ENCODE measurements at regions not wholly inside any gene's neighbourhood (a gene's known extent, or its start where the extent isn't known, plus 50 kb on each side); places are given as distances from the start of the nearest gene placed in this dataset.

DNA sequence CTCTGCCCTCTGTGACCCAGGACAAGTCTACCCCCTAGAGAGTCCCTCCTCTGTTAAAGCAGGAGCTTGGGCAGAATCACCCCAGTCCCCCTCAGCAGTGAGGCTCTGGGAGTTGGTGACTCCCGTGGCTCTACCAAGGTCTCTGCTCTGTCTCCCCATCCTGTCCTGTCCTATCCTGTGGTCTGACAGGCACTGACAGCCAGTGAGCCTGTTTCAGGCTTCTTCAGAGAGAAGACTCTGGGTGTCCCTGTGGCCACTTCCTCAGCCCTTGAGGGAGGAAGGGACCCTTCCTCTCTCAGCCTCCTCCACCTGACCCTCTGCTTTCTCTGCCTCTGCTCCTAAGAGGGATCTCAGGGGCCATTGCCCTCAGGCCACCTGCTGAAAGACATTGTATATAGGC, 148.7 kb downstream of the FCRL5 start:
- no peaks in the 10 kb centered on the region for H3K27me3 ChIP-seq (ENCODE audit: insufficient read depth, low read length)
- H3K36me3 ChIP-seq (ENCODE audit: control insufficient read depth in 1 of 2, insufficient read depth in 2 of 2, low read length in 2 of 2), result no peaks in the 10 kb centered on the region
- DNase-seq (ENCODE audit: low read depth, low spot score) (no peak), ATAC-seq (no peak)
- no peak overlapping the region for H3K4me2 ChIP-seq (ENCODE audit: low read length)
- H3K4me1 ChIP-seq (ENCODE audit: control insufficient read depth in 1 of 2, insufficient read depth in 2 of 2, low read length in 2 of 2), result 0 out of 4 replicates have a peak, but pooled peaks cover 0 to 7% of the 10 kb centered on the region in 2 experiments
- CTCF ChIA-PET, result no interaction called here
- H3K9me3 ChIP-seq (ENCODE audit: control insufficient read depth in 1 of 2, insufficient read depth in 1 of 2, low read depth in 1 of 2, low read length in 2 of 2), result no peaks in the 10 kb centered on the region
- intact Hi-C loops (cut with micrococcal nuclease), result no loop called here
- H3K79me2 ChIP-seq (ENCODE audit: insufficient read depth, low read length), result no peaks in the 10 kb centered on the region
- H4K20me1 ChIP-seq (ENCODE audit: insufficient read depth), result no peaks in the 10 kb centered on the region
- no peak for TF ChIP-seq CBX3 (IDR thresholded peaks at IDR 0.05; ENCODE audit: low read depth)
- TF ChIP-seq YY1 (IDR thresholded peaks at IDR 0.05; ENCODE audit: extremely low read depth, insufficient replicate concordance, low read depth, low read length), result no peak
- no peak for TF ChIP-seq ZNF274 (IDR thresholded peaks at IDR 0.05; ENCODE audit: low read depth, low read length)
- no peak for TF ChIP-seq EZH2phosphoT487 (IDR thresholded peaks at IDR 0.05; ENCODE audit: borderline replicate concordance)
- TF ChIP-seq TCF7L2 (IDR thresholded peaks at IDR 0.05; ENCODE audit: borderline replicate concordance, extremely low read depth, insufficient read depth, insufficient read length), result no peak
- no peak for TF ChIP-seq SRF (IDR thresholded peaks at IDR 0.05; ENCODE audit: low read depth)
- TF ChIP-seq RAD21 (IDR thresholded peaks at IDR 0.05; ENCODE audit: low read depth), result no peak
- no peak for TF ChIP-seq SIN3A (IDR thresholded peaks at IDR 0.05; ENCODE audit: low read depth)
- TF ChIP-seq ZFX (IDR thresholded peaks at IDR 0.05), result no peak
- TF ChIP-seq JUND (IDR thresholded peaks at IDR 0.05), result no peak
- no peak for TF ChIP-seq FOSL1 (IDR thresholded peaks at IDR 0.05; ENCODE audit: low read depth)
- TF ChIP-seq ELF1 (IDR thresholded peaks at IDR 0.05; ENCODE audit: borderline replicate concordance, low read depth), result no peak
- TF ChIP-seq, protein P1, sequence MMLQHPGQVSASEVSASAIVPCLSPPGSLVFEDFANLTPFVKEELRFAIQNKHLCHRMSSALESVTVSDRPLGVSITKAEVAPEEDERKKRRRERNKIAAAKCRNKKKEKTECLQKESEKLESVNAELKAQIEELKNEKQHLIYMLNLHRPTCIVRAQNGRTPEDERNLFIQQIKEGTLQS (IDR thresholded peaks at IDR 0.05), result no peak
- TF ChIP-seq, protein P2, sequence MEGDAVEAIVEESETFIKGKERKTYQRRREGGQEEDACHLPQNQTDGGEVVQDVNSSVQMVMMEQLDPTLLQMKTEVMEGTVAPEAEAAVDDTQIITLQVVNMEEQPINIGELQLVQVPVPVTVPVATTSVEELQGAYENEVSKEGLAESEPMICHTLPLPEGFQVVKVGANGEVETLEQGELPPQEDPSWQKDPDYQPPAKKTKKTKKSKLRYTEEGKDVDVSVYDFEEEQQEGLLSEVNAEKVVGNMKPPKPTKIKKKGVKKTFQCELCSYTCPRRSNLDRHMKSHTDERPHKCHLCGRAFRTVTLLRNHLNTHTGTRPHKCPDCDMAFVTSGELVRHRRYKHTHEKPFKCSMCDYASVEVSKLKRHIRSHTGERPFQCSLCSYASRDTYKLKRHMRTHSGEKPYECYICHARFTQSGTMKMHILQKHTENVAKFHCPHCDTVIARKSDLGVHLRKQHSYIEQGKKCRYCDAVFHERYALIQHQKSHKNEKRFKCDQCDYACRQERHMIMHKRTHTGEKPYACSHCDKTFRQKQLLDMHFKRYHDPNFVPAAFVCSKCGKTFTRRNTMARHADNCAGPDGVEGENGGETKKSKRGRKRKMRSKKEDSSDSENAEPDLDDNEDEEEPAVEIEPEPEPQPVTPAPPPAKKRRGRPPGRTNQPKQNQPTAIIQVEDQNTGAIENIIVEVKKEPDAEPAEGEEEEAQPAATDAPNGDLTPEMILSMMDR (IDR thresholded peaks at IDR 0.05 in 2 of 3, conservative IDR thresholded peaks at IDR 0.05 in 1 of 3; ENCODE audit: borderline replicate concordance in 1 of 3, insufficient read depth in 1 of 3, low read depth in 2 of 3, low read length in 2 of 3), result no peak
- no peak overlapping the region for H2AFZ ChIP-seq (ENCODE audit: low read depth, low read length, poor library complexity, severe bottlenecking)
- H3K4me3 ChIP-seq (replicated peaks in 1 of 2; ENCODE audit: low read depth in 1 of 2, low read length in 2 of 2), result no peak overlapping the region
- no peak overlapping the region; the same call in 1 of the 2 replicates for H3K27ac ChIP-seq (ENCODE audit: low read depth, low read length)
- no TSS peak for BruUV-seq (replicated peaks)
- H3K9ac ChIP-seq (ENCODE audit: low read length), result no peak overlapping the region
- POLR2A ChIA-PET, result no interaction called here
- H3K9me2 ChIP-seq (ENCODE audit: insufficient read depth), result no peaks in the 10 kb centered on the region
- RAD21 ChIA-PET (ENCODE audit: low non-redundant PET in 1 of 2, low total read pairs in 2 of 2, uncharacterized antibody in 2 of 2, unreplicated experiment in 2 of 2), result no interaction called here
